ENCODE measurements at regions not wholly inside any gene's neighbourhood (a gene's known extent, or its start where the extent isn't known, plus 50 kb on each side); places are given as distances from the start of the nearest gene placed in this dataset.
"Not testable (repeated sequence)": the region's sequence is repeated elsewhere in the genome, so short reads cannot be mapped to it uniquely, and the experiment has no call there.

- H3K27me3 ChIP-seq (replicated peaks; ENCODE audit: insufficient read depth, low read depth, low read length, poor library complexity) = no peaks in the 10 kb centered on the region
- intact Hi-C loops (cut with micrococcal nuclease; ENCODE audit: unreplicated experiment) = no loop called here
- no peak for DNase-seq (ENCODE audit: low spot score)
- CTCF ChIA-PET = no interaction called here
- BruUV-seq (replicated peaks) = no TSS peak
- no peak overlapping the region for H3K4me3 ChIP-seq (ENCODE audit: low read depth, low read length, poor library complexity, severe bottlenecking)
- H3K27ac ChIP-seq (ENCODE audit: low read depth, low read length, poor library complexity, severe bottlenecking) = no peak overlapping the region
- H3K4me1 ChIP-seq (ENCODE audit: insufficient read depth, low read length, poor library complexity, severe bottlenecking) = no peaks in the 10 kb centered on the region
- POLR2A ChIA-PET (ENCODE audit: low non-redundant PET) = no interaction called here
- H3K9me3 ChIP-seq (ENCODE audit: low read depth, low read length, poor library complexity, severe bottlenecking) = no peaks in the 10 kb centered on the region
- no peak for TF ChIP-seq EZH2 (IDR thresholded peaks at IDR 0.05; ENCODE audit: borderline replicate concordance, low read depth, low read length, poor library complexity, severe bottlenecking)
- TF ChIP-seq CTCF (conservative IDR thresholded peaks at IDR 0.05; ENCODE audit: low read depth, low read length) = no peak
- H3K36me3 ChIP-seq (ENCODE audit: insufficient read depth, low read length, poor library complexity, severe bottlenecking) = no peaks in the 10 kb centered on the region
Measured at GRCh38 chr10:77726301-77726700, 88.7 kb upstream of the KCNMA1 start.

GRCh38 chr10:77724820-77725219, 87.2 kb upstream of the KCNMA1 start:
- no peak for TF ChIP-seq CTCF (conservative IDR thresholded peaks at IDR 0.05; ENCODE audit: low read depth, low read length)
- TF ChIP-seq EZH2 (IDR thresholded peaks at IDR 0.05; ENCODE audit: borderline replicate concordance, low read depth, low read length, poor library complexity, severe bottlenecking) = no peak
- POLR2A ChIA-PET (ENCODE audit: low non-redundant PET) = no interaction called here
- intact Hi-C loops (cut with micrococcal nuclease; ENCODE audit: unreplicated experiment) = no loop called here
- Histone ChIP-seq H3K4me3 (ENCODE audit: low read depth, low read length, poor library complexity, severe bottlenecking) (no peak overlapping the region), H3K27me3 (replicated peaks; ENCODE audit: insufficient read depth, low read depth, low read length, poor library complexity) (no peaks in the 10 kb centered on the region), H3K27ac (ENCODE audit: low read depth, low read length, poor library complexity, severe bottlenecking) (no peak overlapping the region), H3K36me3 (ENCODE audit: insufficient read depth, low read length, poor library complexity, severe bottlenecking) (no peaks in the 10 kb centered on the region), H3K9me3 (ENCODE audit: low read depth, low read length, poor library complexity, severe bottlenecking) (no peaks in the 10 kb centered on the region), H3K4me1 (ENCODE audit: insufficient read depth, low read length, poor library complexity, severe bottlenecking) (no peaks in the 10 kb centered on the region)
- CTCF ChIA-PET = no interaction called here
- DNase-seq (ENCODE audit: low spot score) = no peak
- no TSS peak for BruUV-seq (replicated peaks)

DNA sequence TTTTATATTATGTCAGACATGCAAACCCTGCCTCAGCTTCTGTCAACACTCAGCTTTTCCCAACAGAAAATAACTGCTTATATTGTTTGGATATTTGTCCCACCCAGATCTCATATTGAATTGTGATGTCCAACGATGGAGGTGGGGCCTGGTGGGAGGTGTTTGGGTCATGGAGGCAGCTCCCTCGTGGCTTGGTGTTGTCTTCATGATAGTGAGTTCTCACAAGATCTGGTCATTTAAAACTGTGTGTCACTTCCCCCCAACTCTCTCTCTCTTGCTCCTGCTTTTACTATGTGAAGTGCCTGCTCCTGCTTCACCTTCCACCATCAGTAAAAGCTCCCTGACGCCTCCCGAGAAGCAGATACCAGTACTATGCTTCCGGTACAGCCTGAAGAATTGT, 85.8 kb upstream of the KCNMA1 start:
- ChIA-PET POLR2A (ENCODE audit: low non-redundant PET) (no interaction called here), CTCF (no interaction called here)
- no peak overlapping the region for H3K27ac ChIP-seq (ENCODE audit: low read depth, low read length, poor library complexity, severe bottlenecking)
- DNase-seq (ENCODE audit: low spot score) = no peak
- no peaks in the 10 kb centered on the region for H3K27me3 ChIP-seq (replicated peaks; ENCODE audit: insufficient read depth, low read depth, low read length, poor library complexity)
- TF ChIP-seq EZH2 (IDR thresholded peaks at IDR 0.05; ENCODE audit: borderline replicate concordance, low read depth, low read length, poor library complexity, severe bottlenecking) (no peak), CTCF (conservative IDR thresholded peaks at IDR 0.05; ENCODE audit: low read depth, low read length) (no peak)
- H3K9me3 ChIP-seq (ENCODE audit: low read depth, low read length, poor library complexity, severe bottlenecking) = no peaks in the 10 kb centered on the region
- H3K36me3 ChIP-seq (ENCODE audit: insufficient read depth, low read length, poor library complexity, severe bottlenecking) = no peaks in the 10 kb centered on the region
- no peaks in the 10 kb centered on the region for H3K4me1 ChIP-seq (ENCODE audit: insufficient read depth, low read length, poor library complexity, severe bottlenecking)
- no peak overlapping the region for H3K4me3 ChIP-seq (ENCODE audit: low read depth, low read length, poor library complexity, severe bottlenecking)
- BruUV-seq (replicated peaks) = no TSS peak
- intact Hi-C loops (cut with micrococcal nuclease; ENCODE audit: unreplicated experiment) = no loop called here

DNA sequence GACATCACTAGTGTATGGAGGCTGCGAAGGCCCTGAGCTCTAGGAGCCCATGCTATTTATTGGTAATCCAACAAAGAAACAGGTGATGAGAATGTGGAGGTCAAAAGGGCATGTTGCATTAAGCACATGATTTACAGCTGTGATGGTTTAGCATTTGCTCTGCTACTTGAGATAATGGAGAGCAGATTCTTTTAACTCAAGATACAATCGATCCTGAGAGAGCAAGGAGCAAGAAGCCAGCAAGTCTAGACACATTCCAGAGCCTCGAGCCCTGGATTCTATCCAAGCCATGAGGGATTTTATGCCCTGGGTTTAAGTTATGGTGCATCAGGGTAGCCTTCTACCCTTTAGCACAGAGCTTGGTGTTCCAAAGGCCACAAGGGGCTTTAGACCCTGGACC, 85.3 kb upstream of the KCNMA1 start:
- CTCF ChIA-PET; intact Hi-C loops (cut with micrococcal nuclease; ENCODE audit: unreplicated experiment); POLR2A ChIA-PET (ENCODE audit: low non-redundant PET); H3K4me1 ChIP-seq (ENCODE audit: insufficient read depth, low read length, poor library complexity, severe bottlenecking); H3K36me3 ChIP-seq (ENCODE audit: insufficient read depth, low read length, poor library complexity, severe bottlenecking); H3K4me3 ChIP-seq (ENCODE audit: low read depth, low read length, poor library complexity, severe bottlenecking); BruUV-seq (replicated peaks); H3K27ac ChIP-seq (ENCODE audit: low read depth, low read length, poor library complexity, severe bottlenecking); H3K27me3 ChIP-seq (replicated peaks; ENCODE audit: insufficient read depth, low read depth, low read length, poor library complexity); H3K9me3 ChIP-seq (ENCODE audit: low read depth, low read length, poor library complexity, severe bottlenecking); DNase-seq (ENCODE audit: low spot score): not testable (repeated sequence)
